ENCODE measurements at regions not wholly inside any gene's neighbourhood (a gene's known extent, or its start where the extent isn't known, plus 50 kb on each side); places are given as distances from the start of the nearest gene placed in this dataset.

DNA sequence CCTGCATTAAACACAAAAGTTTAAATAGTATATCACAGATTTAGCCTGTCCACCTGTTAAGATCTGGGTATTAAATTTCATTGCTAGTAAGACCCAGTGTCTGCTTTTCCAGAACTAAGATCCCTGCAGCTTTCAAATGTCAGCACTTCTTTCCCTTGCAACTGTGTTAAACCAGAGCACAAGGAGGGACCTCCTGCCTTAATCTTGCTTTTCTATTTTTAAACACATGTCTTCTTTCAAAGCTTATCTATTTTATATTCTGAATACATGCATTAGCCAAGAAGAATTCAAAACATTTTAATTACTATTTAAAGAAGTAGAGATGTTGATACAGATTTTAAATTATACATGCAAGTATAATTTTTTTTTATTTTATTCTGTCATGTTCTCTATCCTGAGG is 315.1 kb downstream of the ARPP21 start:
- Histone ChIP-seq H3K4me1 (ENCODE audit: insufficient read depth, low read length) (no peaks in the 10 kb centered on the region), H3K36me3 (ENCODE audit: insufficient read depth, low read depth, low read length) (no peaks in the 10 kb centered on the region)

DNA sequence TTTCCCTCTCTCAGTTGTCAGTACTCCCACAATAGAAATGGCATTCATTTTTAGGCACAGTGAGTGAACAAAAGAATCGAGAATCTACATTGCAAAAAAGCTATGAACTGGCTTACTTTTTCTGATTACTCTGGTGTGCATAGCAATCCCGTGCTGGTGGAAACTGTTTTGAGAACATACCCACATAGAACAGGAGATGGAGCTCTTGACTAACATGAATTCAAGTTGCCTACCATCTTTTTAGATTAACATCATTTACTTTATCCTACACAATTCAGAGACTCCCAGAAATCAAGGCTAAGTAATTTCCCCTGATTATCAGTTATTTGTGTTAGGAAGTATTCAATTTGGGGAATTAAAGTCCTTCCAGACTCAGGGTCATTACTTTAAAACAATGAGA is 326.6 kb downstream of the ARPP21 start:
- no peak overlapping the region for H3K4me3 ChIP-seq (ENCODE audit: low read length)
- peaks cover 6% of the 10 kb centered on the region; the same call in 1 of the 2 replicates for H3K4me1 ChIP-seq (ENCODE audit: insufficient read depth, low read length)
- no peaks in the 10 kb centered on the region for H3K36me3 ChIP-seq (ENCODE audit: insufficient read depth, low read depth, low read length)
- H3K27ac ChIP-seq (ENCODE audit: low read length): no peak overlapping the region
- no peak overlapping the region for H3K9ac ChIP-seq (ENCODE audit: low read depth, low read length)
- no peaks in the 10 kb centered on the region for H3K9me3 ChIP-seq (ENCODE audit: insufficient read depth, low read depth, low read length)
- H3K27me3 ChIP-seq (ENCODE audit: insufficient read depth, low read length): no peaks in the 10 kb centered on the region

More for the DNA sequence above, 315.1 kb downstream of the ARPP21 start:
- no peak overlapping the region for H3K4me3 ChIP-seq (ENCODE audit: low read length)
- H3K27me3 ChIP-seq (ENCODE audit: insufficient read depth, low read length): no peaks in the 10 kb centered on the region
- H3K27ac ChIP-seq (ENCODE audit: low read length): no peak overlapping the region
- no peak overlapping the region for H3K9ac ChIP-seq (ENCODE audit: low read depth, low read length)
- 0 out of 2 replicates have a peak, but pooled peaks cover 3% of the 10 kb centered on the region for H3K9me3 ChIP-seq (ENCODE audit: insufficient read depth, low read depth, low read length)

DNA sequence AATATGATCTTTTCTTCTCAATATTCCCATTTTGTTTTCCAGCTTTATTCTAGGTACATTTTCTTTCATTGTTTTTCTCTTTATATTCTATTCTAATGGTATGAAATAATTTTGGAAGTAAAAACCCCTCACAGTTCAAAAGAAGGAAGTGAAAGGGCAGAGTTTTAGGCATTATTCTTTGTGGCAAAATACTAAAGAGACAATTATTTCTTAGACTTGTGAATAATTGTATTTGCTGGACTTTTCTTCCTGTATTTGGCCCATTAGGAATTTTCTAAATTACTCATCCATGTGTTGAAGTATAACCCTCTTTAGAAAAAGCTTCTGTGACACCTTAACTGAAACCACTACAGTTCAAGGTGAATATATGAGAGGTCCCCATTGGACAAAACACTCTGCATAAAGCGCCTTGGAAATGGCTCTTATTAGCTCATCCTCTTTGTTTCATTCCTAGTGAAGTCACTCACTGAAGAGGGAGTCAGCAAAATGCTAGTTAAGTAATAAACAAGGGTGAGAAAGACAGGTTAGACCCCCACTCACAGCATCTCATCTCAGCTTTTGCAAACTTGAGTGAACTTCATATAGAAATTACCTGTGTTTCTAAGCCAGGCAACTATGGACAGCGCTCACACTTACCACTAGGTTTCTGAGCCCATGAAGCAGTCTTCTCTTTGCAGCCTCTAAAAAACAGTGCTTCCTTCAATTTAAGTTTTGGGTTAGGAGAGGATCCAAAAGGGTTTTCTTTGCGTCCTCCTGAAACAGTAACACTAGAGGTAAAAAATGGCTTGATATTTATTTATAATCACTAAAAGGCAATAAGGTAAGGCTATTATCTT is 327.5 kb downstream of the ARPP21 start:
- Histone ChIP-seq H3K4me1 (ENCODE audit: insufficient read depth, low read length) (peaks cover 6% of the 10 kb centered on the region; the same call in 1 of the 2 replicates), H3K36me3 (ENCODE audit: insufficient read depth, low read depth, low read length) (no peaks in the 10 kb centered on the region), H3K27me3 (ENCODE audit: insufficient read depth, low read length) (no peaks in the 10 kb centered on the region), H3K4me3 (ENCODE audit: low read length) (no peak overlapping the region), H3K9me3 (ENCODE audit: insufficient read depth, low read depth, low read length) (no peaks in the 10 kb centered on the region), H3K27ac (ENCODE audit: low read length) (no peak overlapping the region), H3K9ac (ENCODE audit: low read depth, low read length) (no peak overlapping the region)

DNA sequence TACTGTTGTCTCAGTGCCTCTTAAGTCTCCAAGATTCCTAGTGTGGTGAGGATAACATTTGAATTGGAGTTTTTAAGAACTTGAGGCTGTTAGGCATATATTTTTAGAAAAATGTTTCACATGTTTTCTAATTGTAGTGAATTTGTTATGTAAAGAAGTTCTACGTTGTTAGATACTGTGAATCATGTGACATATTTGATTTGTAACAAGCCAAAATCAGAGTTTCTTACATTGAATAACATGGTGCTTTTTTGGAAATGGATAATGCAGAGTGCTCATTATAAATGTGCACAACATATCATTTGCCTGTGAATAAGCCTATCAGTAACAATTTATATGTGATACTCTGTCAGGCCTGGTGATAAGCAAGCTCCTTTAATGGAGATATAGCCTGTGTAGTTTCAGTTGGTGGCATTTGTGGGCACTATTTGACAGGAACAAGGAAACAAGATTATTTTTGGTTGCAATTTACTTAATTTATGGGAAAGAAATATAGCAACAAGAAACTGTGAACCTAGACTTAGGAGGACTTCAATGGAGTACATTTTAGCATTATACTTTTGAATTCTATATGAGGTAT is 328.8 kb downstream of the ARPP21 start:
- Histone ChIP-seq H3K27ac (ENCODE audit: low read length) (no peak overlapping the region), H3K27me3 (ENCODE audit: insufficient read depth, low read length) (no peaks in the 10 kb centered on the region), H3K4me1 (ENCODE audit: insufficient read depth, low read length) (peaks cover 6% of the 10 kb centered on the region; the same call in 1 of the 2 replicates), H3K4me3 (ENCODE audit: low read length) (no peak overlapping the region), H3K9ac (ENCODE audit: low read depth, low read length) (no peak overlapping the region), H3K36me3 (ENCODE audit: insufficient read depth, low read depth, low read length) (no peaks in the 10 kb centered on the region), H3K9me3 (ENCODE audit: insufficient read depth, low read depth, low read length) (no peaks in the 10 kb centered on the region)

DNA sequence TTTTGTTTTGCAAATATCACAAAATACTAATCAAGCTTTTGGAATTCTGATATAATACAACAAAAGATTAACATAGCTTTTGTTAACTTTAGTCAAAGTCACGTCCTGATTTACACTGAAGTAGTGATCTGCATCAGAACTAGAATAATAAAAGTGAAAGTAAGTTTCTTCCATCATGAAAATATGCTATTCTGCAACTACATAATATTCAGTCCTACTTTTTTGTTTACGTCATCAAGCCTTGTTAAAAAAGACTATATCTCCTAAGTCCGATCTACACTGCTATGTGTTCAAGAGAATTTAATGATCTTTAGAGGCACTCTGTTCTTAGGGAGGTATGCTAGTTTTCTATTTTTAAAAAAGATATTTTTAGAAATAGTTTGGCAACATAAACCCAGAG is 330.1 kb downstream of the ARPP21 start:
- H3K4me1 ChIP-seq (ENCODE audit: insufficient read depth, low read length): peaks cover 6% of the 10 kb centered on the region; the same call in 1 of the 2 replicates
- no peak overlapping the region for H3K9ac ChIP-seq (ENCODE audit: low read depth, low read length)
- H3K36me3 ChIP-seq (ENCODE audit: insufficient read depth, low read depth, low read length): no peaks in the 10 kb centered on the region
- no peaks in the 10 kb centered on the region; the same call in 1 of the 2 replicates for H3K9me3 ChIP-seq (ENCODE audit: insufficient read depth, low read depth, low read length)
- H3K27ac ChIP-seq (ENCODE audit: low read length): no peak overlapping the region
- no peak overlapping the region for H3K4me3 ChIP-seq (ENCODE audit: low read length)
- H3K27me3 ChIP-seq (ENCODE audit: insufficient read depth, low read length): no peaks in the 10 kb centered on the region

DNA sequence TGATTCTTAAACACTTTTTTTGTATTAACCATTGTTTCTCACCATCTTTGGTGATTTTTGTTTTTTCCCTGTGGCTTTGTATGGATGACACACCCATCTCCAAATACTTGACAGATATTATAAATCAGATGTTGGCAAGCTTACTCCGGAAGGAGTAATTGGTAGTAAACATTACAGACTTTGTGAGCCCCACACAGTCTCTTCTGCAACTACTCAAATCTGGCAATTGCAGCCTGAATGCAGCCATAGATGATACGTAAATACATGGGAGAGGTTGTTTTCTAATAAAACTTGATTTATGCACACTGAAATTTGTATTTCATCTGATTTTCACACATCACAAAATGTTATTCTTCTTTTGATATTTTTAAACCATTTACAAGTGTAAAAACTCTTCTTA is 331.5 kb downstream of the ARPP21 start:
- Histone ChIP-seq H3K27me3 (ENCODE audit: insufficient read depth, low read length) (no peaks in the 10 kb centered on the region), H3K36me3 (ENCODE audit: insufficient read depth, low read depth, low read length) (no peaks in the 10 kb centered on the region), H3K9me3 (ENCODE audit: insufficient read depth, low read depth, low read length) (no peaks in the 10 kb centered on the region; the same call in 1 of the 2 replicates), H3K27ac (ENCODE audit: low read length) (no peak overlapping the region), H3K4me3 (ENCODE audit: low read length) (no peak overlapping the region), H3K9ac (ENCODE audit: low read depth, low read length) (no peak overlapping the region), H3K4me1 (ENCODE audit: insufficient read depth, low read length) (peaks cover 6% of the 10 kb centered on the region; the same call in 1 of the 2 replicates)

DNA sequence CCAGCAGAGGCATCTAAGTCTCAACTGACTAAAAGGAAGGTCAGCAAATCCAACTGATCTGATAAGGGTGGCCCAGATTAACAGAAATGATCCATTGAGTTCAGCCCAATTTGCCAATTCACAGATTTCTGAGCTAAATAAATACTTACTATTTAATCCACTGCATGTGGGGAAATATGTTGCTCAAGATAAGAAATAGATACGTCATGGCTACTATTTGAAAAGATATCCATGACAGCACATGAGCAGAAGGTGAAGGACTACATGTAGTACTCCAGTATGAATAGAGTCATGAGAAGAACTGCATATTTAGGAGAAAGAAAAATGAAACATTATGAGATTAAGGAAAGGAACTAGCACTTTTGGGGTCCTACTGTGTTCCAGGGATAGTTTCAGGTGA is 332.4 kb downstream of the ARPP21 start:
- Histone ChIP-seq H3K4me1 (ENCODE audit: insufficient read depth, low read length) (peaks cover 6% of the 10 kb centered on the region; the same call in 1 of the 2 replicates), H3K36me3 (ENCODE audit: insufficient read depth, low read depth, low read length) (no peaks in the 10 kb centered on the region), H3K9me3 (ENCODE audit: insufficient read depth, low read depth, low read length) (no peaks in the 10 kb centered on the region; the same call in 1 of the 2 replicates), H3K4me3 (ENCODE audit: low read length) (no peak overlapping the region), H3K9ac (ENCODE audit: low read depth, low read length) (no peak overlapping the region), H3K27ac (ENCODE audit: low read length) (no peak overlapping the region), H3K27me3 (ENCODE audit: insufficient read depth, low read length) (no peaks in the 10 kb centered on the region)

DNA sequence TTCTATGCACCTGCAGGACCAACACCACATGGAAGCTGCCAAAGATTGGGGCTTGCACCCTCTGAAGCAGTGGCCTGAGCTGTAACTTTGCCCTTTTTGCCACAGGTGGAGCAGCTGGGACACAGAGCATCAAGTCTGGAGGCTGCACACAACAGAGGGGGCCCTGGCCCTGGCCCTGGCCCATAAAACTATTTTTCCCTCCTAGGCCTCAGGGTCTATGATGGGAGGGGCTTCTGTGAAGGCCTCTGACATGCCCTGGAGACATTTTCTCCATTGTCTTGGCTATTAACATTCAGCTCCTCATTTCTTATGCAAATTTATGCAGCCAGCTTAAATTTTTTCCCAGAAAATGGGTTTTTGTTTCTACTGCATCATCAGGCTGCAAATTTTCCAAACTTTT is 335.5 kb downstream of the ARPP21 start:
- no peak overlapping the region for H3K9ac ChIP-seq (ENCODE audit: low read depth, low read length)
- no peak overlapping the region for H3K4me3 ChIP-seq (ENCODE audit: low read length)
- H3K9me3 ChIP-seq (ENCODE audit: insufficient read depth, low read depth, low read length): no peaks in the 10 kb centered on the region; the same call in 1 of the 2 replicates
- no peaks in the 10 kb centered on the region for H3K4me1 ChIP-seq (ENCODE audit: insufficient read depth, low read length)
- no peaks in the 10 kb centered on the region for H3K36me3 ChIP-seq (ENCODE audit: insufficient read depth, low read depth, low read length)
- H3K27ac ChIP-seq (ENCODE audit: low read length): no peak overlapping the region
- no peaks in the 10 kb centered on the region for H3K27me3 ChIP-seq (ENCODE audit: insufficient read depth, low read length)

DNA sequence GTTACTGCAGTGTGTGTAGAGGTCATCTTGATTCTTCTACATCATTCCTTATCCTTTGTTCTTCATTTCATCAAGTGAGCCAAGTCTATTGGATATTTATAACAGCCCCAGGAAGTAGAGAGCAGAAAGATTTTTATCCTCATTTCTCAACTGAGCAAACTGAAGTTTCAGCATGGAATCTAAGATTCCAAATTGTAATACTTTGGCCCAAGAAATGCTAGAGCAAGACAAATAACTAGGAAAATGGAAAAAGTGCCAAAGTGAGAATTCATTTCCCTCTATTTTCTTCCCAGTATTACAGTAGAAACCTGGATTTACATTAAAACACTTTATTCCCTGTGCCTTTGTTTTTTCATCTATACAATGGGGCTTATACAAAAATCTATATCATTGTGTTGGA is 346.8 kb downstream of the ARPP21 start:
- Histone ChIP-seq H3K4me1 (ENCODE audit: insufficient read depth, low read length) (no peaks in the 10 kb centered on the region), H3K27ac (ENCODE audit: low read length) (no peak overlapping the region), H3K27me3 (ENCODE audit: insufficient read depth, low read length) (no peaks in the 10 kb centered on the region), H3K9me3 (ENCODE audit: insufficient read depth, low read depth, low read length) (no peaks in the 10 kb centered on the region), H3K9ac (ENCODE audit: low read depth, low read length) (no peak overlapping the region), H3K4me3 (ENCODE audit: low read length) (no peak overlapping the region), H3K36me3 (ENCODE audit: insufficient read depth, low read depth, low read length) (no peaks in the 10 kb centered on the region)

DNA sequence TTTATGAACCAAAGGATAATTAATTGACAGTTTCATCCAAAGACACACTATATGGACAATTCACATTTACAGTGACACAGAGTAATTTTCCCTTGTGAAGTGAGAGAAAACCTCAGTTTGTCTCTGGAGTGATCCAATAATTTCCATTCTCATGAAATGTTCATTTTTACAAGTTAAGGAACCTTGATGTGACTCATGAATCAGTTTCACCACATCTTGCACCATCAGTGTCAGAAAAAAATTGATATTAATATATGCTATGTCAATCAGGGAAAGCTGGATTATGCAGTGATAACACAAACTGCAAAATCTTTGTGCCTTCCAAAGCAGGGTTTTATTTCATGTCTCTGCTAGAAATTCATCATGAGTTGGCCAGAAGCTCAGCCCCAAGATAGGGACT is 348.1 kb downstream of the ARPP21 start:
- no peak overlapping the region for H3K4me3 ChIP-seq (ENCODE audit: low read length)
- no peak overlapping the region for H3K9ac ChIP-seq (ENCODE audit: low read depth, low read length)
- H3K4me1 ChIP-seq (ENCODE audit: insufficient read depth, low read length): no peaks in the 10 kb centered on the region
- no peaks in the 10 kb centered on the region for H3K27me3 ChIP-seq (ENCODE audit: insufficient read depth, low read length)
- H3K36me3 ChIP-seq (ENCODE audit: insufficient read depth, low read depth, low read length): no peaks in the 10 kb centered on the region
- H3K9me3 ChIP-seq (ENCODE audit: insufficient read depth, low read depth, low read length): no peaks in the 10 kb centered on the region
- H3K27ac ChIP-seq (ENCODE audit: low read length): no peak overlapping the region

DNA sequence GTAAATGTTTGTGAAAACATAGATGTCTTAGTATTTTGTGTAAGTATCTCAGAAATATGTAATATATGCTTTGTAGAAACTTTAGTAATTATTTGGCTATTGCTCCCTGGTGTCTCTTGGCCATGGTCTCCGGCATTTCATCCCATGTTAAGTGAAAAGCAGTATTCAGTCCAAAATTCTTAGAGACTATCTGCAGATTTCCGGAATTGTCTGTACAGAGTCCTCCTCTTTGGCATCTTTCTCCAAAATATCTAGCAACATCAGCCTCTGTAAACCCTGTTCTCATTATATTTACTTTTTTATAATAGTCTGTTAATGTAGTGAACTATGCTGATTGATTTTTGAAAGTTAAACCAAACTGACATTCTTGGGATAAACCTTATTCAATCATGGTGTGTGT is 352.7 kb downstream of the ARPP21 start:
- Histone ChIP-seq H3K27me3 (ENCODE audit: insufficient read depth, low read length) (no peaks in the 10 kb centered on the region), H3K9ac (ENCODE audit: low read depth, low read length) (no peak overlapping the region), H3K9me3 (ENCODE audit: insufficient read depth, low read depth, low read length) (no peaks in the 10 kb centered on the region), H3K4me1 (ENCODE audit: insufficient read depth, low read length) (no peaks in the 10 kb centered on the region), H3K4me3 (ENCODE audit: low read length) (no peak overlapping the region), H3K27ac (ENCODE audit: low read length) (no peak overlapping the region), H3K36me3 (ENCODE audit: insufficient read depth, low read depth, low read length) (no peaks in the 10 kb centered on the region)

DNA sequence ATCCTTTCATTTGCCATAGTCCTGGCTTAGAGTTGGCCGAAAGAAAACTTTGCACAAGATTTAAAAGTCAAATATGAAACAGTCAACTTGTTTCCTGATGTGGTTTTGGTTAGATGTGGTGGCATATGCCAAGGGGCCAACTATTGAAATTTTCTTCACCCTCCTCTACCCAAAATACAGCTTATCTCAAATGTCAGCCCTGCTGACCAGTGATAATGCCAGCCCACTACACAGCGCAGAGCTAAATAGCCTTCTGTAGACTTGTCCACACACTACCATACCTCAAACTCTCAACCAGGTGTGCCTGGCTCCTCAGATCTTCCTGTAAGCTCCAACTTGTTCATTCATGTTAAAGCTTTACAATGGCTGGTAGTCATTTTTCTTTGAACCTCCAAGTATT is 368.5 kb upstream of the STAC start:
- H3K9me3 ChIP-seq (ENCODE audit: insufficient read depth, low read depth, low read length): peaks cover 16% of the 10 kb centered on the region; the same call in 1 of the 2 replicates
- H3K4me1 ChIP-seq (ENCODE audit: insufficient read depth, low read length): no peaks in the 10 kb centered on the region
- H3K27me3 ChIP-seq (ENCODE audit: insufficient read depth, low read length): no peaks in the 10 kb centered on the region
- H3K4me3 ChIP-seq (ENCODE audit: low read length): no peak overlapping the region
- no peak overlapping the region for H3K9ac ChIP-seq (ENCODE audit: low read depth, low read length)
- no peaks in the 10 kb centered on the region for H3K36me3 ChIP-seq (ENCODE audit: insufficient read depth, low read depth, low read length)
- no peak overlapping the region for H3K27ac ChIP-seq (ENCODE audit: low read length)

Data from iPS-20b (cell line).